ENCODE measurements at regions not wholly inside any gene's neighbourhood (a gene's known extent, or its start where the extent isn't known, plus 50 kb on each side); places are given as distances from the start of the nearest gene placed in this dataset.

GRCh38 chr18:57207124-57207916 lies 60.4 kb downstream of the BOD1L2 start:
- no peaks in the 10 kb centered on the region for H3K36me3 ChIP-seq (replicated peaks in 1 of 2; ENCODE audit: control extremely low read depth in 1 of 2, control insufficient read depth in 1 of 2, extremely low read depth in 1 of 2, insufficient read depth in 2 of 2, low read length in 1 of 2)
- no peak overlapping the region for H3K27ac ChIP-seq (ENCODE audit: low read length in 2 of 2)
- ChIA-PET CTCF (no interaction called here), POLR2A (no interaction called here)
- no peaks in the 10 kb centered on the region for H3K79me2 ChIP-seq (ENCODE audit: control insufficient read depth, insufficient read depth, low read length)
- no peak overlapping the region for H3K4me3 ChIP-seq (ENCODE audit: control extremely low read depth in 1 of 5, extremely low read depth in 1 of 5, insufficient read depth in 1 of 5, low read depth in 2 of 5, low read length in 4 of 5)
- Mint-ChIP-seq H3K4me3 (no peak overlapping the region), H3K27me3 (peaks cover 46% of the 10 kb centered on the region), H3K9me3 (ENCODE audit: insufficient read depth) (no peaks in the 10 kb centered on the region), H3K4me1 (peaks cover 6% of the 10 kb centered on the region), H3K27ac (no peak overlapping the region)
- H3K9ac ChIP-seq (ENCODE audit: low read length): no peak overlapping the region
- no peaks in the 10 kb centered on the region for H3K9me3 ChIP-seq (ENCODE audit: control extremely low read depth in 1 of 3, control insufficient read depth in 2 of 3, insufficient read depth in 1 of 3, low read length in 2 of 3)
- no peaks in the 10 kb centered on the region for H4K20me1 ChIP-seq (ENCODE audit: control insufficient read depth, insufficient read depth, low read length, poor library complexity, severe bottlenecking)
- no CpG with 5 or more reads among the region's 6 CpGs for WGBS (ENCODE audit: insufficient coverage)
- peaks cover 0 to 4% of the 10 kb centered on the region in 2 donors for H3K4me1 ChIP-seq (ENCODE audit: control insufficient read depth in 2 of 2, insufficient read depth in 2 of 2, low read length in 2 of 2)
- TF ChIP-seq EZH2 (IDR thresholded peaks at IDR 0.05; ENCODE audit: borderline replicate concordance, insufficient read depth, low read depth, low read length, poor library complexity, severe bottlenecking): no peak
- no peak for TF ChIP-seq CTCF (IDR thresholded peaks at IDR 0.05)
- no peak overlapping the region for H2AFZ ChIP-seq (ENCODE audit: insufficient read depth, low read depth, low read length, poor library complexity, severe bottlenecking)
- ATAC-seq (ENCODE audit: low read depth) (no peak), DNase-seq (no peak)
- intact Hi-C loops (cut with micrococcal nuclease): no loop called here
- H3K27me3 ChIP-seq (replicated peaks in 1 of 4; ENCODE audit: control extremely low read depth in 1 of 4, control insufficient read depth in 3 of 4, insufficient read depth in 4 of 4, low read length in 3 of 4): peaks cover 0 to 11% (median 2%) of the 10 kb centered on the region in 4 experiments
- no peak overlapping the region for H3K4me2 ChIP-seq (replicated peaks; ENCODE audit: low read depth, low read length, poor library complexity, severe bottlenecking)

- no peak overlapping the region for H2AFZ ChIP-seq (ENCODE audit: insufficient read depth, low read depth, low read length, poor library complexity, severe bottlenecking)
- ATAC-seq (ENCODE audit: low read depth) (no peak), DNase-seq (no peak)
- H3K27me3 ChIP-seq (replicated peaks in 1 of 4; ENCODE audit: control extremely low read depth in 1 of 4, control insufficient read depth in 3 of 4, insufficient read depth in 4 of 4, low read length in 3 of 4): peaks cover 0 to 11% (median 2%) of the 10 kb centered on the region in 4 experiments
- no peak overlapping the region for H3K27ac ChIP-seq (ENCODE audit: low read length in 2 of 2)
- Mint-ChIP-seq H3K27ac (no peak overlapping the region), H3K4me1 (peaks cover 6% of the 10 kb centered on the region), H3K27me3 (peaks cover 45% of the 10 kb centered on the region), H3K9me3 (ENCODE audit: insufficient read depth) (no peaks in the 10 kb centered on the region), H3K4me3 (no peak overlapping the region)
- ChIA-PET POLR2A (no interaction called here), CTCF (no interaction called here)
- H4K20me1 ChIP-seq (ENCODE audit: control insufficient read depth, insufficient read depth, low read length, poor library complexity, severe bottlenecking): no peaks in the 10 kb centered on the region
- H3K9me3 ChIP-seq (ENCODE audit: control extremely low read depth in 1 of 3, control insufficient read depth in 2 of 3, insufficient read depth in 1 of 3, low read length in 2 of 3): no peaks in the 10 kb centered on the region
- H3K79me2 ChIP-seq (ENCODE audit: control insufficient read depth, insufficient read depth, low read length): no peaks in the 10 kb centered on the region
- H3K4me2 ChIP-seq (replicated peaks; ENCODE audit: low read depth, low read length, poor library complexity, severe bottlenecking): no peak overlapping the region
- H3K36me3 ChIP-seq (replicated peaks in 1 of 2; ENCODE audit: control extremely low read depth in 1 of 2, control insufficient read depth in 1 of 2, extremely low read depth in 1 of 2, insufficient read depth in 2 of 2, low read length in 1 of 2): no peaks in the 10 kb centered on the region
- no peak overlapping the region for H3K4me3 ChIP-seq (ENCODE audit: control extremely low read depth in 1 of 5, extremely low read depth in 1 of 5, insufficient read depth in 1 of 5, low read depth in 2 of 5, low read length in 4 of 5)
- no peak overlapping the region for H3K9ac ChIP-seq (ENCODE audit: low read length)
- TF ChIP-seq EZH2 (IDR thresholded peaks at IDR 0.05; ENCODE audit: borderline replicate concordance, insufficient read depth, low read depth, low read length, poor library complexity, severe bottlenecking) (no peak), CTCF (IDR thresholded peaks at IDR 0.05) (no peak)
- intact Hi-C loops (cut with micrococcal nuclease): no loop called here
- WGBS (ENCODE audit: insufficient coverage): 84% methylated on average over 7 of the region's 7 CpGs
- peaks cover 0 to 4% of the 10 kb centered on the region in 2 donors for H3K4me1 ChIP-seq (ENCODE audit: control insufficient read depth in 2 of 2, insufficient read depth in 2 of 2, low read length in 2 of 2)
Observed at GRCh38 chr18:57208047-57208446, 61.2 kb downstream of the BOD1L2 start.
